A673 (cell line): ENCODE measurements at regions not wholly inside any gene's neighbourhood (a gene's known extent, or its start where the extent isn't known, plus 50 kb on each side); places are given as distances from the start of the nearest gene placed in this dataset.

Experiments used
- EZH2 ChIP-seq: fragments of 200-600 bp; sonication (generic); IDR thresholded peaks from 2 replicates; pipeline ENCODE4 v1.6.1; 2017; ENCODE audit warnings: borderline replicate concordance, low read depth, mild to moderate bottlenecking, mixed read lengths, antibody characterized with exemption, low read length; ENCODE audit not compliant: poor library complexity, severe bottlenecking
- TF ChIP-seq, protein P1 (sequence below): fragments of 300-800, 200-600 bp; sonication (generic); conservative IDR thresholded peaks from 2 replicates; pipeline ENCODE4 v1.5.1; 2017; ENCODE audit warnings: low read depth, mild to moderate bottlenecking, antibody characterized with exemption, low read length, moderate library complexity, mixed read lengths

DNA sequence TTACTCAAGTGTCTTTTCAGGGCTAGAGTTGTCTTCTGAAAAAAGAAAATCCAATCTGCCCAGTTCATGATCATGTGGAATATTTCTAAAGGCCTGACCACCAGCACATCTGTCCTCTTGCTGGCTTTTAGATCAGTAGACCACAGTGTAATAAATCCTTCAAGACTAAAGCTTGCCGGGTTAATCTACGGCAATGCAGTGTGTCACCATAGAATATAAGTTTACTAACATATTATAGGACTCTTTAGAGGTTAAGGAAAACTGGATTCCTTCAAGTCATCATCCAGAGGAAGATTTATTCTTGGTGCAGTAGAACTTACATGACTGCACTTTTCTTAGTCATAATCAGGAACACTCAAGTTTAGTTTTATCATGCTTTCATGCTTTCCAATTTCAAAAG lies 349.5 kb downstream of the SEMA3D start:
- TF ChIP-seq, protein P1, sequence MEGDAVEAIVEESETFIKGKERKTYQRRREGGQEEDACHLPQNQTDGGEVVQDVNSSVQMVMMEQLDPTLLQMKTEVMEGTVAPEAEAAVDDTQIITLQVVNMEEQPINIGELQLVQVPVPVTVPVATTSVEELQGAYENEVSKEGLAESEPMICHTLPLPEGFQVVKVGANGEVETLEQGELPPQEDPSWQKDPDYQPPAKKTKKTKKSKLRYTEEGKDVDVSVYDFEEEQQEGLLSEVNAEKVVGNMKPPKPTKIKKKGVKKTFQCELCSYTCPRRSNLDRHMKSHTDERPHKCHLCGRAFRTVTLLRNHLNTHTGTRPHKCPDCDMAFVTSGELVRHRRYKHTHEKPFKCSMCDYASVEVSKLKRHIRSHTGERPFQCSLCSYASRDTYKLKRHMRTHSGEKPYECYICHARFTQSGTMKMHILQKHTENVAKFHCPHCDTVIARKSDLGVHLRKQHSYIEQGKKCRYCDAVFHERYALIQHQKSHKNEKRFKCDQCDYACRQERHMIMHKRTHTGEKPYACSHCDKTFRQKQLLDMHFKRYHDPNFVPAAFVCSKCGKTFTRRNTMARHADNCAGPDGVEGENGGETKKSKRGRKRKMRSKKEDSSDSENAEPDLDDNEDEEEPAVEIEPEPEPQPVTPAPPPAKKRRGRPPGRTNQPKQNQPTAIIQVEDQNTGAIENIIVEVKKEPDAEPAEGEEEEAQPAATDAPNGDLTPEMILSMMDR, result no peak
- TF ChIP-seq EZH2, result no peak
